Left lobe of liver (tissue), 2 donors: ENCODE measurements at regions not wholly inside any gene's neighbourhood (a gene's known extent, or its start where the extent isn't known, plus 50 kb on each side); places are given as distances from the start of the nearest gene placed in this dataset.
"Not testable (repeated sequence)": the region's sequence is repeated elsewhere in the genome, so short reads cannot be mapped to it uniquely, and the experiment has no call there.

Experiments used
- ATAC-seq: fragments of 200-7000 bp; cut with Tn5 transposase; one replicate; pipeline ENCODE4 v1.9.1; 2020; ENCODE audit warnings: mild to moderate bottlenecking, moderate library complexity
- DNase-seq: peaks from one replicate; pipeline ENCODE4 v3.0.0-alpha.2; 2020; ENCODE audit warnings: low spot score
- donor health status: DM: no; HTN: no; CAD: no; lungs with moderate emphysema.
- donor health status: DM: no; HTN: yes; CAD: no.

- ATAC-seq (no peak), DNase-seq (no peak)
Measured at GRCh38 chr6:114862819-114863218, 520.0 kb upstream of the HS3ST5 start.

GRCh38 chr6:114862064-114862463 is 519.2 kb upstream of the HS3ST5 start:
- DNase-seq (no peak), ATAC-seq (no peak)

GRCh38 chr6:114844359-114844758 is 501.5 kb upstream of the HS3ST5 start:
- ATAC-seq = no peak
- DNase-seq = no peak

- no peak for DNase-seq
- no peak for ATAC-seq
Measured at GRCh38 chr6:114839019-114839418, 496.2 kb upstream of the HS3ST5 start.

GRCh38 chr6:114833211-114833610 is 490.4 kb upstream of the HS3ST5 start:
- ATAC-seq (no peak), DNase-seq (no peak)

GRCh38 chr6:114830515-114830914 is 487.7 kb upstream of the HS3ST5 start:
- no peak for DNase-seq
- no peak for ATAC-seq

- DNase-seq (no peak), ATAC-seq (no peak)
Measured at GRCh38 chr6:114827135-114827534, 484.3 kb upstream of the HS3ST5 start.

- DNase-seq (no peak), ATAC-seq (no peak)
Measured at GRCh38 chr6:114824409-114824808, 481.6 kb upstream of the HS3ST5 start.

GRCh38 chr6:114816678-114817077 is 473.9 kb upstream of the HS3ST5 start:
- DNase-seq (no peak), ATAC-seq (no peak)

- ATAC-seq = no peak
Measured at GRCh38 chr6:114810468-114810867, 467.6 kb upstream of the HS3ST5 start.

GRCh38 chr6:114805426-114805825 is 462.6 kb upstream of the HS3ST5 start:
- not testable (repeated sequence) for ATAC-seq, DNase-seq

More at GRCh38 chr6:114810468-114810867, 467.6 kb upstream of the HS3ST5 start:
- no peak for DNase-seq

GRCh38 chr6:114796576-114796975 is 453.8 kb upstream of the HS3ST5 start:
- DNase-seq (no peak), ATAC-seq (no peak)

- no peak for ATAC-seq
Measured at GRCh38 chr6:114793428-114793827, 450.6 kb upstream of the HS3ST5 start.

GRCh38 chr6:114785235-114786127 is 442.7 kb upstream of the HS3ST5 start:
- ATAC-seq (no peak), DNase-seq (no peak)

More at GRCh38 chr6:114793428-114793827, 450.6 kb upstream of the HS3ST5 start:
- no peak for DNase-seq

- ATAC-seq (no peak), DNase-seq (no peak)
Measured at GRCh38 chr6:114783783-114784182, 441.0 kb upstream of the HS3ST5 start.

- ATAC-seq (no peak), DNase-seq (no peak)
Measured at GRCh38 chr6:114783083-114783482, 440.3 kb upstream of the HS3ST5 start.

- DNase-seq (no peak), ATAC-seq (no peak)
Measured at GRCh38 chr6:114764866-114765265, 422.0 kb upstream of the HS3ST5 start.

- DNase-seq = no peak
- ATAC-seq = no peak
Measured at GRCh38 chr6:114762145-114762544, 419.3 kb upstream of the HS3ST5 start.

GRCh38 chr6:114747995-114748625 is 405.3 kb upstream of the HS3ST5 start:
- DNase-seq (no peak), ATAC-seq (peak; percentile 48)

- ATAC-seq (no peak), DNase-seq (no peak)
Measured at GRCh38 chr6:114740547-114740946, 397.7 kb upstream of the HS3ST5 start.

GRCh38 chr6:114739656-114740055 is 396.8 kb upstream of the HS3ST5 start:
- DNase-seq (no peak), ATAC-seq (no peak)

GRCh38 chr6:114735025-114735735 is 392.4 kb upstream of the HS3ST5 start:
- DNase-seq = no peak
- ATAC-seq = no peak
